ENCODE measurements at regions not wholly inside any gene's neighbourhood (a gene's known extent, or its start where the extent isn't known, plus 50 kb on each side); places are given as distances from the start of the nearest gene placed in this dataset.

- TF ChIP-seq EZH2 (IDR thresholded peaks at IDR 0.05; ENCODE audit: borderline replicate concordance, low read depth, low read length): no peak
- TF ChIP-seq ZNF140 (CRISPR knock-in tag; IDR thresholded peaks at IDR 0.05): no peak
Measured at GRCh38 chr20:29742699-29743100, 1514.8 kb upstream of the DEFB115 start.
